OCI-M2 (cell line): ENCODE measurements at regions not wholly inside any gene's neighbourhood (a gene's known extent, or its start where the extent isn't known, plus 50 kb on each side); places are given as distances from the start of the nearest gene placed in this dataset.

Experiments used
- DNase-seq: peaks from one replicate; lab custom pipeline; 2025; ENCODE audit not compliant: unreplicated experiment; lab: John Stamatoyannopoulos, UW

DNA sequence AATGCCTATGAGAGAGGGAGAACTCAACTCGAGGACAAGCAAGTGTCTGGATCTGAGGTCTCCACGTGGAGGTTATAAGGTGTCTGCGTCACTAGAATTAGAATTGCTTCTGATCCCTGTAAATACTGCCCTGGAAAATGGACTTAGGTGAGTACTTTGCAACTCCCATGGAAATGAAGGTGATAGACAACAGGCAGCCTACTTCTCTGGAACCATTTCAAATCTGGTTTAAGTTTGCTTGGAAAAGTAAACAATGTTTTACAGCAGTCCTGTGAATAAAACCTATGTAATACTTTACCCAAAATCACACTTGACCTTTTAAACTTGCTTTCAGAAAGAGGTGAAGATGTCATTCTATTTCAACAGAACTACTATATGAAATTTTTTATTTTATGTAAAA is 70.1 kb upstream of the TENT5A start:
- no peak for DNase-seq

DNA sequence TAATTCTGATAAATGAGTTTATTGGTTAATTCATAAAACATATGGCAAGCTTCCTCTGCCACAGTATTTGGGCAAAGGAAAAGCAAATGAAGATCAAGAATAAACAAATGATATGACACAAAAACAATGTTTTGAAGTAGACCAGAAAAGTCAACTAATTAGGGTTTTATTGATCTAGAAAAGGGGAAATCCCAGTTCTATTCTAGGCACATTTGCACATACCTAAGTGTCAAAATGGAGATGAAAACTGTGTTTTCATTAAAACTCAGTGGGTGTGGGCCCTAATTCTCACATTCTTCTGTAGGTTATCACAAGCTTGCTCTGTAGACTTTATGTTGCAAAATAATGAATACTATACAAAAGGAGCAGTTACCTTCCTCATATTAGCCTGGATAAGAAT is 69.0 kb upstream of the TENT5A start:
- DNase-seq = no peak

DNA sequence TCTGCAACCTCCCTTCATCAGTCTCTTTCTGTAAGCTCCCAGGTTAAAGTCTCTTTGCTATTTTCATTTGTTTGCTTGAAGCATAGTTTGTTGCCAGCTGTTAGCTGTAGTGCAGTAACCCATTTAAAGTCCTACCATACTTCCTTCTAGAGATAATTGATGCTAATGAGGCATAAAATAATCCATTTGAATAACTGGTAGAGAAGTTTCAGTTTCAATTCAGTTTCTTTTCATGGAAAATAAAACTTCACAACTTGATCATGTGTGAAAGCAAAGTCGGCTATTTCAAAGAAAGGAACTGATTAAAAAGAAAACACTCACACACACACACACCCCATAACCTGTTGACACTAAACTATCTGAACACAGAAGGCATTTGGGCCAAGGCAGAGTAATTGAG is 68.5 kb upstream of the TENT5A start:
- no peak for DNase-seq

DNA sequence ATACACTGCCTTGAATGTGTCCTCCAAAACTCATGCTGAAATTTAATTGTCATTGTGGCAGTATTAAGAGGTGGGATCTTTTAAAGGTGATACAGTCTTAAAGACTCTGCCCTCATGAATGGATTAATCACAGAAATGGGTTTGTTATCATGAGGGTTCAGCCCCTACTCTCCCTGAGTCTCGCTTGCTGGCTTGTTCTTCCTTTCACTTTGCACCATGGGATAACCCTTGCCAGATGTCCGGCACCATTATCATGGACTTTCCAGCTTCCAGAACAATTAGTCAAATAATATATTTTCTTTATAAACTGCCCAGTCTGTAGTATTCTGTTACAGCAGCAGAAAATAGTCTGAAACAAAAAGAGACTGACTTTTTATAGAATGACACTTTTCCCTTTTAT is 67.9 kb upstream of the TENT5A start:
- no peak for DNase-seq

DNA sequence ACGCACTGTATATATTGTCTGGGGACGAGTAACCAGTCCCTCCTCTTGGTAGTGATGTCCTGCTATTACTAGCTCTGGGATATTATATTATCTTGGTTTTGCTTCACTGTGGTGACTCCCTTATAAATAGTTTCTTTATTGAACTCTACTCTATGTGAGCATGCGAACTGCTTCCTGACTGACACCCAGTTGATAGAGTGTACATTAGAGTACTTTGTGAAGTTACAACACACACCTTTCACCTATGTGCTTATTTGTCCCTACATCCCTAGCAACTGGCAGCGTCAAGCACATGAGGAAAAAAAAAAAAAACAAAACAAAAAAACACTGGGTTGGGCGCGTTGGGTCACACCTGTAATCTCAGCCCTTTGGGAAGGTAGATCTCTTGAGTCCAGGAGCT is 67.3 kb upstream of the TENT5A start:
- no peak for DNase-seq

DNA sequence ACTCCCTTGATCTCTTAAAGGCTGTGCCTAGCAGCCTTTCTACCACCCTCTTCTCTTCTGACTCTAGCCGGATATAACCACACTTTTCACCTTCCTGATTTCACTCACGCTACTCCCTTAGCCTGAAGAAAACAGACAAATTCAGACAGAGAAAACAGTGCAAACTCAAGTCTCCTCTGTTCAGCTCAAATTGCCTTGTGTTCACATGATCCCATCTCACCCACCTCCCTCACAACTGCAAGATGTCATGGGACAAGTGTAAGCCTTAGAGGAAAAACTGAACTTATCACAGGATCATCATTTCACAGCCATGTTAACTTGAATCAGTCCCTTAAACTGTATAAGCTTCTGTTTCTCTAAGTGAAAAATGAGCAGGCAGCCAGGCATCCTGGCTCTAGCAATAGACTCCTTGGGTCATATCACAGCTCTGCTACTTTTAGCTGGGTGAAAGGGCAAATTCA is 66.5 kb upstream of the TENT5A start:
- no peak for DNase-seq

DNA sequence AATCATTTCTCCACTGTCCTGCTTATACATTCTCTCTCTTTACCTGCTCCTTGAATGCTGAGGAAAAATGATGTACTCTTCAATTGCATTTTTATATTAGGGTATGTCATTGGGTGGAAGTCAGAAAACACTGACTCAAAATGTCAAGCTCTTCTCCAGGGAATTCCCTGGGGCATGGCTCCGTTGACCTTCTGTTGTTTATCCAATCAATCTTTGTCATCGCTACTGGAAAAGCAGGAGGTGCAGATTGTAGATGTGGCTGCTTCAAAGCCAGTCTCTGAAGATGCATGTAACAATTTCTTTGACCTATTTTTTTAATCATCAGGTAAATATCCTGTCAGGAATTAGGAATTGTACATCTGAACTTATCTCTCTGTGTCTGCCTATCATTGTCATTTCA is 63.9 kb upstream of the TENT5A start:
- DNase-seq = no peak

DNA sequence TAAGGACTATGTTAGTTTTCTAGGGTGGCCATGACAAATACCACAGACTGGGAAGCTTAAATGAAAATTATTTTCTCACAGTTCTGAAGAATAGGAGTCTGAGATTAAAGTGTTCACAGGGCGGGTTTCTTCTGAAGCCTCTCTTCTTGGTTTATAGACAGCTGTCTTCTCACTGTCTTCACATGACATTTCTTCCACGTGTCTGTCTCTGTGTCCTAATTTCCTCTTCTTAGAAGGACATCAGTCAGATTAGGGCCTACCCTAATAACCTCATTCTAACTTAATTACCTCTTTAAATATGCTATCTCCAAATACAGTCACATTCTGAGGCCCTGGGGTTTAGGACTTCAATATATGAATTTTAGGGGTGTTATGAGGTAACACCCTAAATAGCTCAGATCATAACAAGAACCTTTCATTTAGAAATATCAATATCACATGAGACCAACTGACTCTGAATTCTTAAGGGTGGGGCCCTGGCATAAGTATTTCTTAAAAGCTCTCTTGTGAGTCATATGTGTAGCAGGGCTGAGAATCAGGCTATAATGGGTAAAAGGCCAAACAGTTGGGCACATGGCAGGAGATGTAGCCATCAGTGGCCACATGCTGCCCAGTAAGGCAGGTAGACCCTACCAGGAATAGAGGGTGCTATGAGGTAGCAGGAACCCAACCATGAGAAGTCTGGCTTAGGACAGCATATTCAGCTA is 62.0 kb upstream of the TENT5A start:
- no peak for DNase-seq

DNA sequence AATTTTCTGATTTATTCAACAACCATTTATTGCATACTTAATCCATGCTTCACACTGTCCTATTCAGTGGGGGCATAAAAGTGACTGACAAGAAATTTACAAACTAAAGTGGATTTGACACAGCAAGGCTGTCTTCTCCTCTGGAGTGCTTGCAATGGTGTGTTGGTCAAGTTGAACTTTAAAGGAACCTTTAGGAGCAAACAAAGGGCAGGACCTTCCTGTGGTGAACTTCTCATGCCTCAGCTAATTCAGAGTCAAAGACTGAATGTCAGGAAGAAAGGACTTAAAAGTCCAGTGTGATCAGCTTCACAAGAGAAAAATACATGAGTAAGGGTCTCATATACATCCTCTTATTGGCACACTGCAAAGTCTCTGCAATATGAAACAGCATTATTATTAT is 60.8 kb upstream of the TENT5A start:
- DNase-seq = no peak

DNA sequence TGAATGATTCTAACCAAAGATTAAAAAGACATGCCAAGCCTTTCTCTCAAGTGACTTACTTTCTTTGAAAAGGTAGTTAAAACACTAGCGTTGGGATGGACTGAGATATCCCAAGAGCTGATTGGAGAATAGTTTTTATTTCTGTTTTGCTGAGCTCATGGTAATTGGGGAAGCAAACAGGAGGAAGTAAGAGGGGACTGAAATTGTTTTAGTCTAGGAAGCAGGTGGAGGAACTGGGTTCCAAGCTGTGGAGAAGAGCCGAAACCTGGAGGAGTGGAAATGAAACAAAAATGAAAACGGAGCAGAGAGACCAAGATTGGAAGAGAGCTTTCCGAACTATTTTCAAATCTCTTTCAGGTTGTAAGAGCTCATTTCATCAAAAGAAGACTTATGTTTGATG is 59.9 kb upstream of the TENT5A start:
- no peak for DNase-seq

DNA sequence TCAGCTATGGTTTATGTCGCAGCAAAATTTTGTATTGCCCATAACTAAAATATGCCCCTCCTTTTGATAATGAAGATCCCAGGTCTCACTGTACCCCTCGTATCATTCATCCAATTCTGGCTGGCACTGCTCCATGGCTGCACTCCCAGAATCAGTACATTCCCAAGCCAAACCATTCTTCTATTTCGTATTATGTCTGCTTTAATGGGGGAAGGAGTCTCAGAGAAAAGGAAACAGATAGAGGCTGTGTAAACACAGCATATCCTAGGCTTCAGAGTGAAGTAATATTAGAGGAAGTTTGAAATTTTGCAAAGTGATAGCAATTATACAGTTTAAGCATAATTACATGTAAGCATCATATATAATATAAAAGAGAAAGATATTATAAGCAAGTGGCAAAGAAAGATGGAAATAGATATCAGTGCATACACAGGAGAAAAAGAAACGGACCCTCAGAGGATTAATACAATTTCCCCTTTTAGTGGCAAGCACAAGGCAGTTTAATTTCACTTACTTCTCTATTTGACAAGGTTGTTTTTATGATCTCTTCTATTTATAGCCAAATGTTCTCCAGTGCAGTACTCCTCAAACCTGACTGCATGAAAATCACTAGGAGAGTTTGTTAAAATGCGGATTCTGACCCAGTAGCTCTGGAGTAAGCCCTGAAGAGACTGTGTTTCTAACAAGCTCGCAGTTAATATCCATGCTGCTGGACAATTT is 56.5 kb upstream of the TENT5A start:
- no peak for DNase-seq

DNA sequence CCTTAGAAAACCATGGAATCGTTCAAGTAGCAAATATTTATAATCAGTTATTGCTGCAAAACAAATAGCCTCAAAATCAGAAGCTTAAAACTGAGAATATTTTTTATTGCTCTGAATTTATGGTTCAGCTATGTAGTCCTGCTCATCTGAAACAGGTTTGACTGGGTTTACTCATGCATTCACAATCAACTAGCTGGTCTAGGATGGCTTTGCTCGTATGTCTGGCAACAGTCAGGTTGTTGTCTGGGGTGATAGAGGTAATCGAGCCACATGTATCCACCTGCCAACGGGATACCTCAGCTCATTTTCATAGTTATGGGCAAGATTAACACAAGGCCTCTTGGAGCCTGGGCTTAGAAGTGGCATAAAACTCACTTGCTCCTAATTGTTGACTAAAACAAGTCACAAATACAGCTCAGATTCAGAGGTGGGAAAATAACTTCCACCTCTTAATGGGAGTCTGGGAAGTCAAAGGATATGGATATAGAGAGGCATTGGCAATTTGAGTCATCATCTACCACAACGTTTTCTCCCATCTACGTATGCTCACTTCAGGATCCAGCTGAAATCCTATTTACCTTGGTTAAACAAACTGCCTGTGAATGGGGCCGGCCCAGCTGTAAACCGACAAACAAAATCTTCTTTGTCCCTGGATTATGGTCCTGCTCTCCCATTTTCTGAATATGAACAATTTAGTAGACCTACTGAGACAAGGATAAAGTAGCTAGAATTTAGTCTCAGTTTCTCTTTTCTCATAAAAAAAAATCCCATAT is 54.5 kb upstream of the TENT5A start:
- DNase-seq = no peak

DNA sequence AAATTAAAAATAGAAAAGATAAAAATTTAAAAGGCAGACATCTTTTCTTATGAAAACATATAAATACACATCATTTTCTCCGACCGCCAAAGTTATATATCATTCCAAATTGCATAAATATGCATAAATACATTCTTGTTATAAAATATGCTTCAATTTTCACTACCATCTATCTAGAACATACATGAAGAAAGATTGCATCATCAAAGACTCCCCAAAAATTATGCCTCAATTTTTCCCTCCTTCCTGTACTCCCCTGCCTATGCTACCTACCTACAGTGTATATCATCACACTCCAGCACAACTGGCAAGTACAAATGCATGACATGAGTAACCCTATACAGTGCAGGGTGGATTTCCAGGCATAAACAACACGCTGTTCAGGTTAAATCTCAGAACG is 49.9 kb upstream of the TENT5A start:
- DNase-seq = no peak
